OCI-LY3 (cell line): ENCODE measurements at regions not wholly inside any gene's neighbourhood (a gene's known extent, or its start where the extent isn't known, plus 50 kb on each side); places are given as distances from the start of the nearest gene placed in this dataset.

Experiments used
- EZH2phosphoT487 ChIP-seq: fragments of 200-600 bp; shearing (Covaris generic); IDR thresholded peaks from 2 replicates; pipeline ENCODE4 v1.6.1; 2018; ENCODE audit warnings: antibody characterized with exemption, mixed run types, low read depth
- TF ChIP-seq, protein P1 (sequence below): fragments of 200-600, 300-600 bp; sonication (generic); IDR thresholded peaks from 2 replicates; pipeline ENCODE4 v1.5.1; 2014; ENCODE audit warnings: antibody characterized with exemption, low read length, low read depth

DNA sequence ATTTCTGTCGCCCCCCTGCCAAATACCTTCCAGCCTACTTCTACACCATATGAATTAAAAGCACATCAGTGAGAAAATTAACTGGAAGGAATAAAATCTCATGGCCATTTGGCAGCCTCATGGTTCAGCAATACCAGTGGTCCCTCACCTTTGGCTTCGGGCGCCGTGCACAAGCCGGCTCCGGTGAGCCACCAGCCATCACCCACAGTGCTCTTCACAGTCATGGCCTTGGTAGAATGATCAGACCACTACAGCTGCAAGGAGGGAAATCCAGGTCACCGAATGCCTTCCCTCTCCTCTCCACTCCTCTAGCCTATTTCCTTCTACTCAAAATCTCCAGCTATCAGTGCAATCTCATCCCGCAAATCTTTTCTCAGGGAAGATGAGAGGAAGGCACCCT, 239.1 kb downstream of the C1D start:
- TF ChIP-seq, protein P1, sequence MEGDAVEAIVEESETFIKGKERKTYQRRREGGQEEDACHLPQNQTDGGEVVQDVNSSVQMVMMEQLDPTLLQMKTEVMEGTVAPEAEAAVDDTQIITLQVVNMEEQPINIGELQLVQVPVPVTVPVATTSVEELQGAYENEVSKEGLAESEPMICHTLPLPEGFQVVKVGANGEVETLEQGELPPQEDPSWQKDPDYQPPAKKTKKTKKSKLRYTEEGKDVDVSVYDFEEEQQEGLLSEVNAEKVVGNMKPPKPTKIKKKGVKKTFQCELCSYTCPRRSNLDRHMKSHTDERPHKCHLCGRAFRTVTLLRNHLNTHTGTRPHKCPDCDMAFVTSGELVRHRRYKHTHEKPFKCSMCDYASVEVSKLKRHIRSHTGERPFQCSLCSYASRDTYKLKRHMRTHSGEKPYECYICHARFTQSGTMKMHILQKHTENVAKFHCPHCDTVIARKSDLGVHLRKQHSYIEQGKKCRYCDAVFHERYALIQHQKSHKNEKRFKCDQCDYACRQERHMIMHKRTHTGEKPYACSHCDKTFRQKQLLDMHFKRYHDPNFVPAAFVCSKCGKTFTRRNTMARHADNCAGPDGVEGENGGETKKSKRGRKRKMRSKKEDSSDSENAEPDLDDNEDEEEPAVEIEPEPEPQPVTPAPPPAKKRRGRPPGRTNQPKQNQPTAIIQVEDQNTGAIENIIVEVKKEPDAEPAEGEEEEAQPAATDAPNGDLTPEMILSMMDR, result no peak
- no peak for TF ChIP-seq EZH2phosphoT487
